Spleen (tissue), 11 donors: ENCODE measurements at regions not wholly inside any gene's neighbourhood (a gene's known extent, or its start where the extent isn't known, plus 50 kb on each side); places are given as distances from the start of the nearest gene placed in this dataset.

Experiments
- DNase-seq: peaks from one replicate; pipeline ENCODE4 v3.0.0-alpha.2; 2020
- H3K27ac ChIP-seq, 8 donors: fragments of 200-600 bp; sonication (generic) in 7 of 8; 1 replicate in 4 of 8; 2 replicates in 4 of 8; pipeline versions ENCODE4 v1.5.0 to v1.8.0; 2016 to 2021; ENCODE audit warnings: inconsistent platforms in 4 of 8, mild to moderate bottlenecking in 4 of 8, moderate library complexity in 1 of 8
- H3K27me3 ChIP-seq, 7 donors: fragments of 200-600 bp; sonication (generic) in 6 of 7; replicated peaks in 1 of 7; 1 replicate in 4 of 7; 2 replicates in 3 of 7; pipeline versions ENCODE4 v1.5.0 to v1.8.0; 2016 to 2021; ENCODE audit warnings: inconsistent platforms in 3 of 7, mild to moderate bottlenecking in 1 of 7
- H3K36me3 ChIP-seq, 6 donors: fragments of 200-600 bp; sonication (generic) in 5 of 6; 1 replicate in 4 of 6; 2 replicates in 2 of 6; pipeline versions ENCODE4 v1.5.0 to v1.8.0; 2016 to 2021; ENCODE audit warnings: inconsistent platforms in 2 of 6
- H3K4me1 ChIP-seq, 6 donors: fragments of 200-600 bp; sonication (generic) in 5 of 6; 1 replicate in 3 of 6; 2 replicates in 3 of 6; pipeline versions ENCODE4 v1.5.0 to v1.8.0; 2016 to 2021; ENCODE audit warnings: inconsistent platforms in 3 of 6
- H3K4me3 ChIP-seq, 8 donors: fragments of 200-600 bp; sonication (generic) in 7 of 8; 1 replicate in 4 of 8; 2 replicates in 4 of 8; pipeline versions ENCODE4 v1.5.0 to v1.8.0; 2016 to 2021; ENCODE audit warnings: inconsistent platforms in 4 of 8, mild to moderate bottlenecking in 4 of 8, moderate library complexity in 2 of 8
- H3K9me3 ChIP-seq, 8 donors: fragments of 200-600 bp; sonication (generic) in 7 of 8; 1 replicate in 4 of 8; 2 replicates in 4 of 8; pipeline versions ENCODE4 v1.5.0 to v1.8.0; 2016 to 2021; ENCODE audit warnings: inconsistent platforms in 4 of 8
- POLR2A ChIP-seq, 3 donors: fragments of 450-650 bp; IDR thresholded peaks; one replicate each; pipeline ENCODE4 v1.5.1; 2017; ENCODE audit warnings: antibody characterized with exemption in 3 of 3, mild to moderate bottlenecking in 1 of 3
- POLR2AphosphoS5 ChIP-seq, 3 donors: sonication (generic); formaldehyde crosslinking; IDR thresholded peaks; one replicate each; pipeline ENCODE4 v1.5.1; 2017; ENCODE audit warnings: antibody characterized with exemption in 3 of 3
- WGBS, 5 donors: extraction: QIAGEN DNeasy Blood & Tissue Kit in 3 of 5; methylation state at CpG; one replicate each; pipeline versions ENCODE4 v1.1.5 to v1.1.7; 2013 to 2018; 5-methylcytosine and 5-hydroxymethylcytosine counted together
- intact Hi-C: fragments of 100-400 bp; cut with DNase I; formaldehyde crosslinking; loops from one replicate; pipeline ENCODE4 v1.15.0; 2023; ENCODE audit warnings: low total_unique reads
- TF ChIP-seq, protein P1 (sequence below), 11 experiments: fragments of 200-600 bp in 7 of 11; fragments of 450-650 bp in 4 of 11; sonication (generic) in 4 of 11; IDR thresholded peaks in 8 of 11; conservative IDR thresholded peaks in 3 of 11; 1 replicate in 7 of 11; 2 replicates in 4 of 11; pipeline versions ENCODE4 v1.4.0 to v1.8.0; 2016 to 2021; ENCODE audit warnings: antibody characterized with exemption in 11 of 11, inconsistent platforms in 4 of 11, mild to moderate bottlenecking in 1 of 11
- donor health status: healthy with polysubstance abuse.
- donor health status: DM: no; HTN: no; CAD: no; lungs with moderate emphysema.
- donor health status: DM: no; HTN: no; CAD: no.
- donor health status: Bipolar disorder and iron deficiency.
- donor health status: healthy.
- donor health status: DM: no; HTN: no; CAD: no.
- donor health status: DM: yes; HTN: yes; CAD: no.

DNA sequence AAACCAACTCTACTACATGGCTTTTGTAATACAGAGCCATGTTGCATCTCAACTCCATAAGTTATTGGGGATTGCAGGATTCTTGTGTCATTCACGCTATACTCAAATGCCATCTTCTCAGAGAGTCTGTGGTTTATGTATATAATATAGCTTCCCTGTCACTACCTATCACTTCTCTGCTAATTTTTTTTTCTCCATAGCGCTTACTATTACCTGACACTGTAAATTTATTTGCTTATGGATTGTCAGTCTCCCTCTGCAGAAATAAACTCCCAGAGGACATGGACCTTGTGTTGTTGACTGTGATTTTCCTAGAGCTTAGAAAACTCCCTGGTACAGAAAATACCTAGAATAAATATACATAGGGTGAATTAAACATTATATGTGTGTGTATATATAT, 990.5 kb downstream of the TBL1XR1 start:
- no peaks in the 10 kb centered on the region for H3K4me1 ChIP-seq
- DNase-seq, result no peak
- peaks cover 0 to 24% (median 2%) of the 10 kb centered on the region in 8 donors for H3K9me3 ChIP-seq
- H3K36me3 ChIP-seq, result no peaks in the 10 kb centered on the region
- no peak for TF ChIP-seq POLR2AphosphoS5 (IDR thresholded peaks at IDR 0.05)
- TF ChIP-seq, protein P1, sequence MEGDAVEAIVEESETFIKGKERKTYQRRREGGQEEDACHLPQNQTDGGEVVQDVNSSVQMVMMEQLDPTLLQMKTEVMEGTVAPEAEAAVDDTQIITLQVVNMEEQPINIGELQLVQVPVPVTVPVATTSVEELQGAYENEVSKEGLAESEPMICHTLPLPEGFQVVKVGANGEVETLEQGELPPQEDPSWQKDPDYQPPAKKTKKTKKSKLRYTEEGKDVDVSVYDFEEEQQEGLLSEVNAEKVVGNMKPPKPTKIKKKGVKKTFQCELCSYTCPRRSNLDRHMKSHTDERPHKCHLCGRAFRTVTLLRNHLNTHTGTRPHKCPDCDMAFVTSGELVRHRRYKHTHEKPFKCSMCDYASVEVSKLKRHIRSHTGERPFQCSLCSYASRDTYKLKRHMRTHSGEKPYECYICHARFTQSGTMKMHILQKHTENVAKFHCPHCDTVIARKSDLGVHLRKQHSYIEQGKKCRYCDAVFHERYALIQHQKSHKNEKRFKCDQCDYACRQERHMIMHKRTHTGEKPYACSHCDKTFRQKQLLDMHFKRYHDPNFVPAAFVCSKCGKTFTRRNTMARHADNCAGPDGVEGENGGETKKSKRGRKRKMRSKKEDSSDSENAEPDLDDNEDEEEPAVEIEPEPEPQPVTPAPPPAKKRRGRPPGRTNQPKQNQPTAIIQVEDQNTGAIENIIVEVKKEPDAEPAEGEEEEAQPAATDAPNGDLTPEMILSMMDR (IDR thresholded peaks at IDR 0.05 in 8 of 11, conservative IDR thresholded peaks at IDR 0.05 in 3 of 11), result no peak
- no peak for TF ChIP-seq POLR2A (IDR thresholded peaks at IDR 0.05)
- no peaks in the 10 kb centered on the region for H3K27me3 ChIP-seq
- H3K27ac ChIP-seq, result no peak overlapping the region
- intact Hi-C loops, result no loop called here
- 91 to 99% (median 93%) methylated on average over 2 of the region's 2 CpGs for WGBS, 5 donors
- no peak overlapping the region for H3K4me3 ChIP-seq

DNA sequence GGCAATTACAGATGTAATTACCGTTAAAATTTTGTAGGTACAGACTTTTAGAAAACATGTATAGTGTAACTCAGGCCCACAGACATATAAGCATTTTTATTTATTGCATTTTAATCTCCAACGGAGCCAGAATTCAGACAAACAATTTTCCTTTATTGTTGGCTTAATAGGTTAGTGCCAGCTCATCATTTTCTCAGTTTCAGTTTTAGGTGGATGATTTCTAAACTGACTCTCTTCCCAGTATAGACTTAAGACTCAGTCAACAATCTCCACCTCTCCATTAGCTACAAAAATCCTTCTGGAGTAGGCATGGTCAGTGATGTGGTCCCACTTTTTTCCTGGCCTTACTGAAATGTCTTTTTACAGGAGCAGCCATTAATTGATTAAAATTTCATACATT, 994.6 kb downstream of the TBL1XR1 start:
- TF ChIP-seq, protein P1 (IDR thresholded peaks at IDR 0.05 in 8 of 11, conservative IDR thresholded peaks at IDR 0.05 in 3 of 11), result no peak
- H3K4me1 ChIP-seq, result no peaks in the 10 kb centered on the region
- H3K27me3 ChIP-seq, result no peaks in the 10 kb centered on the region
- intact Hi-C loops, result no loop called here
- H3K9me3 ChIP-seq, result peaks cover 0 to 40% (median 13%) of the 10 kb centered on the region in 8 donors
- DNase-seq, result no peak
- no peak overlapping the region for H3K27ac ChIP-seq
- no peaks in the 10 kb centered on the region for H3K36me3 ChIP-seq
- WGBS, 5 donors, result 72 to 92% (median 80%) methylated on average over 2 of the region's 2 CpGs
- H3K4me3 ChIP-seq, result no peak overlapping the region

DNA sequence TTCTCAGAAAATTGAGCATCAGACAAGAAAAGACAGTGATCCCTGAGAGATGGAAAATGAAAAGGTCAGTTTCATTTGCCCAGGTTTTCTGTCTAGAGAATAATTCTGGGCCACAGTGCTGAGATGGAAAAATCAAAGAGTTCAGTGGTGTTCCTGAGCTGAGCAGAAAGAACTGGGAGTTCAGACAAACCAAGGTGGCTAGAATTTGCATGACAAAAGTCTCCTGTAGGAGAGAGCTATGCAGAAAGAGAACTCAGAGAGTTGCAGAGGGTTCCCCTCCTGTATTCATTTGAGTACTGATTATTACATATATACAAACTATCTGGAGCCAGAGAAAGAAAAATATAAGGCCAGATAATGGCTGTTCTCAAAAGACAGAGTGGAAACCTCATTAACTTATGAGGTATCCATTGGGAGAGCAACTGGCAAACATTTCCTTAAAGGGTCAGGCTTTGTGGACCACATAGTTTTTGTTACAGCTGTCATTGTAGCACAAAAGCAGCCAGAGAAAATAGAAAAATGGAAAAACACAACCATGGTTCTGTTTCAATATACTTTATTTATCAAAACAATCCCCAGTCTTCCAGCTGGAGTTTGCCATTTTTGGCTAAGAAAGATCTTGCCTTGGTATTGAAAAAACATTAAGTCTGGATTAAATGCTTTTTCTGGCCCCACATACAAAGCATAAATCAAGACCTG, 1004.1 kb downstream of the TBL1XR1 start:
- no peaks in the 10 kb centered on the region for H3K4me1 ChIP-seq
- H3K27ac ChIP-seq, result no peak overlapping the region
- H3K27me3 ChIP-seq, result no peaks in the 10 kb centered on the region
- TF ChIP-seq, protein P1 (IDR thresholded peaks at IDR 0.05 in 8 of 11, conservative IDR thresholded peaks at IDR 0.05 in 3 of 11), result no peak
- TF ChIP-seq POLR2AphosphoS5 (IDR thresholded peaks at IDR 0.05) (no peak), POLR2A (IDR thresholded peaks at IDR 0.05) (no peak)
- DNase-seq, result no peak
- H3K36me3 ChIP-seq, result no peaks in the 10 kb centered on the region
- H3K4me3 ChIP-seq, result no peak overlapping the region
- intact Hi-C loops, result no loop called here
- peaks cover 3 to 33% (median 23%) of the 10 kb centered on the region in 8 donors for H3K9me3 ChIP-seq

DNA sequence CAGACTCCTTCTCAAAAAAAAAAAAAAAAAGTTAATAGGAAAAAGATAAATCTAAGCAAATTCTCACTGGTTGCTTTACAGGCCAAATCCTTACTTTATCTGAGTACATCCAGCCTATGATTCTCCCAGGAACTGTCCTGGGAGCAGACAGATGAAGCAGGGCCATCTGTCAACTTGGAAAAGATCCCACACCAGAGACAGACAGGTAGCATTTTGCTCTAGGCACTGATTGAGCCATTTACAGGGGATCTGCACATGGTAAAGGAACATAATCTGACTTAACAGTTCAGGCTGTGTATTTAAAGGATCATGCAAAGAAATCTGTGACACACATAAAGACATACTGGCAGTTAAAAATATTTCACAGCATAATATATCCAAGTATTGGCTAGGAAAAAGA, 1006.5 kb downstream of the TBL1XR1 start:
- intact Hi-C loops, result no loop called here
- H3K27me3 ChIP-seq, result no peaks in the 10 kb centered on the region
- H3K27ac ChIP-seq, result no peak overlapping the region
- H3K4me3 ChIP-seq, result no peak overlapping the region
- peaks cover 0 to 9% (median 0%) of the 10 kb centered on the region in 8 donors for H3K9me3 ChIP-seq
- TF ChIP-seq POLR2A (IDR thresholded peaks at IDR 0.05), result no peak
- TF ChIP-seq, protein P1 (IDR thresholded peaks at IDR 0.05 in 8 of 11, conservative IDR thresholded peaks at IDR 0.05 in 3 of 11), result no peak
- no peak for TF ChIP-seq POLR2AphosphoS5 (IDR thresholded peaks at IDR 0.05)
- DNase-seq, result no peak
- H3K36me3 ChIP-seq, result no peaks in the 10 kb centered on the region
- H3K4me1 ChIP-seq, result no peaks in the 10 kb centered on the region
